SW480 (cell line): ENCODE measurements at regions not wholly inside any gene's neighbourhood (a gene's known extent, or its start where the extent isn't known, plus 50 kb on each side); places are given as distances from the start of the nearest gene placed in this dataset.

ENCODE experiments used
- DNase-seq: peaks from one replicate; pipeline ENCODE4 v3.0.0-alpha.2; 2016; ENCODE audit warnings: low spot score

- no peak for DNase-seq
Observed at GRCh38 chr3:20909511-20909910, 723.5 kb upstream of the SGO1 start.

- DNase-seq, result no peak
Observed at GRCh38 chr3:20905210-20905805, 719.3 kb upstream of the SGO1 start.

- DNase-seq, result no peak
Observed at GRCh38 chr3:20904671-20905070, 718.7 kb upstream of the SGO1 start.

- no peak for DNase-seq
Observed at GRCh38 chr3:20898962-20899361, 713.0 kb upstream of the SGO1 start.

- no peak for DNase-seq
Observed at GRCh38 chr3:20890111-20890519, 704.1 kb upstream of the SGO1 start.

GRCh38 chr3:20878691-20879090, 692.7 kb upstream of the SGO1 start:
- no peak for DNase-seq

GRCh38 chr3:20873235-20873634, 687.2 kb upstream of the SGO1 start:
- no peak for DNase-seq

GRCh38 chr3:20870106-20870899, 684.3 kb upstream of the SGO1 start:
- no peak for DNase-seq

GRCh38 chr3:20865803-20866202, 679.8 kb upstream of the SGO1 start:
- no peak for DNase-seq

GRCh38 chr3:20861454-20861853, 675.4 kb upstream of the SGO1 start:
- DNase-seq, result no peak

- DNase-seq, result no peak
Observed at GRCh38 chr3:20857636-20858035, 671.6 kb upstream of the SGO1 start.

GRCh38 chr3:20853890-20854289, 667.9 kb upstream of the SGO1 start:
- DNase-seq, result no peak

- no peak for DNase-seq
Observed at GRCh38 chr3:20852712-20853111, 666.7 kb upstream of the SGO1 start.

GRCh38 chr3:20849975-20850374, 664.0 kb upstream of the SGO1 start:
- no peak for DNase-seq

- DNase-seq, result no peak
Observed at GRCh38 chr3:20846832-20847231, 660.8 kb upstream of the SGO1 start.

GRCh38 chr3:20846066-20846465, 660.1 kb upstream of the SGO1 start:
- DNase-seq, result no peak

GRCh38 chr3:20844851-20845250, 658.8 kb upstream of the SGO1 start:
- DNase-seq, result no peak

GRCh38 chr3:20842594-20843436, 656.8 kb upstream of the SGO1 start:
- no peak for DNase-seq

- DNase-seq, result no peak
Observed at GRCh38 chr3:20842002-20842401, 656.0 kb upstream of the SGO1 start.

GRCh38 chr3:20837676-20838302, 651.8 kb upstream of the SGO1 start:
- no peak for DNase-seq

- DNase-seq, result no peak
Observed at GRCh38 chr3:20836801-20837200, 650.8 kb upstream of the SGO1 start.

- no peak for DNase-seq
Observed at GRCh38 chr3:20832963-20833362, 647.0 kb upstream of the SGO1 start.
